LNCaP clone FGC (cell line): ENCODE measurements at regions not wholly inside any gene's neighbourhood (a gene's known extent, or its start where the extent isn't known, plus 50 kb on each side); places are given as distances from the start of the nearest gene placed in this dataset.

Source experiments
- DNase-seq: peaks from one replicate; pipeline ENCODE4 v3.0.0-alpha.2; 2011; ENCODE audit warnings: low read depth
- H3K4me3 ChIP-seq: 2 replicates; pipeline ENCODE4 v1.5.1; 2011; ENCODE audit warnings: mild to moderate bottlenecking, low read depth, low read length, control low read depth
- CTCF ChIP-seq: IDR thresholded peaks from 2 replicates; pipeline ENCODE4 v1.5.1; 2012; ENCODE audit warnings: mild to moderate bottlenecking; ENCODE audit not compliant: control insufficient read depth, insufficient read depth; ENCODE audit errors: extremely low read depth

GRCh38 chr4:151603377-151603776 is 157.4 kb downstream of the GATB start:
- no peak for TF ChIP-seq CTCF
- H3K4me3 ChIP-seq, result no peak overlapping the region
- no peak for DNase-seq

DNA sequence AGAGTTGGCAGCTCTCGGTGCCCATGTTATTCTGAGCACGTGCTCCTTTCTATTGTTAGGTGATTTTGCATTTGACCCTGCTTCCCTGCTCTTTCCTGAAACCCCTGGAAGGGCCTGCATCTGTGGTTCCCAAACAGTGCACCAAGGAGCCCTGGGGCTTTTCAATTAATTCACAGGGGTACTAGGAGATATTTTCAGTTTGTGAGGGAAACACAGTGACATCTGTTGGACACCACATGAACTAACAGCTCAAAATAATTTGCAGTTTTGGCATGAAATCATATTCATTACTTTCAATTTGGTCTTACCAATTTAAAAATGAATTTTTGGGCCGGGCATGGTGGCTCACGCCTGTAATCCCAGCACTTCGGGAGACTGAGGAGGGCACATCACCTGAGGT is 156.6 kb downstream of the GATB start:
- H3K4me3 ChIP-seq, result no peak overlapping the region
- DNase-seq, result no peak
- TF ChIP-seq CTCF, result peak; percentile 66

DNA sequence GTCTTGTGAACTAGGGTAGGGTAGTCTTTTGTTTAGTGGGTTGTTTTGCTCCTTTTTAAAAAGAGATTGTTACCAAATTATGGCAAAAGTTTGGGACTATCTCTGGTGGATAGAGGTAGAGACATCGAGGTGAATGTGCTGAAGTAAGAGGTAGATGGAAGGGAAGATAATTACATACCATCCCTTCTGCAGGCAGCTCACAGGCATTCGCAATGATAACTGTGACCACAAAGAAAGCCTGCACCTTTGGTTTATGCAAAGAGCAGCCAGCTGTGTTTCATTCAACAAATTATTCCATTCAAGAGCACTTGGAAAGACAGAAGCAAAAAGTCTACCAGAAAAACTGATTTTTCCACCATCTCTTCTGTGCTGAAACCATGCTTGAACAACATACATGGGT is 155.6 kb downstream of the GATB start:
- DNase-seq, result no peak
- H3K4me3 ChIP-seq, result no peak overlapping the region
- no peak for TF ChIP-seq CTCF

GRCh38 chr4:151606061-151606460 is 154.7 kb downstream of the GATB start:
- no peak for DNase-seq
- TF ChIP-seq CTCF, result no peak
- H3K4me3 ChIP-seq, result no peak overlapping the region

DNA sequence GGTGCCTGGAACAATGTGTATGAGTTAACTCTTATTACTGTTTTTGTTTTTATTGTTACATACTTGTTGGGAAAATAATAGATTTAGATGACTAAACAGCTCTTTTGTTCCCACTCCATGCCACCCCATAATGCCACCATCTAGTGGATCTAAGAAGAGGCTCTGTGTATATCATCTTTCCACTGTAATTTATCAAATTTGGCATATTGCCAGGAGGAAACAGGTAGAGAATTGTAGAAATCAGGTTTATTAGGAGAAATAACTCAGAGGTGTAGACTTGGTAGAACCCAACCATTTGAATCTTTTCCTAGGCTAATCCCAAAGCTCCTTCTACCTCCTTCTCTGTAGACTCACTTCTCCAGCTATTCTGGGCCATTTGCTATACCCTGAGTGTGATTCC is 150.6 kb downstream of the GATB start:
- no peak for DNase-seq
- TF ChIP-seq CTCF, result no peak
- H3K4me3 ChIP-seq, result no peak overlapping the region

DNA sequence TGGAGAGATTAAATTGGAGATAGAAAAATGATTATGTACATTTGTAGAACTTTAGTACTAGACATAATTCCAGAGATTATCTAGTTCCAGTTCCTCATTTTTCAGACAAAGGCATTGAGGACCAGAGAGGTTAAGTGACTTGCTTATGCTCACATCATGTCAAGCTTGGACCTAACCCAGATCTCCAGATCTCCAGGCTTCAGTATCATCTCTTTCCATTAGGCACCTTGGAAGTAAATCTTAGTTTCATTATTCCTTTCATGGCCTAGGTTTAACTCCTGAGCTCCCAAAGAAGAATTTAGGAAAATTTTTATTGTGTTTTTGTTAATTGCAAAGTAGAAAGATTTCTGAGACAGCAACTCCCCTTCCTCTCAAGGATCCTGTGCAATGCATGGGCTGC is 148.8 kb downstream of the GATB start:
- no peak for TF ChIP-seq CTCF
- no peak overlapping the region for H3K4me3 ChIP-seq
- no peak for DNase-seq

GRCh38 chr4:151613290-151613689 is 147.5 kb downstream of the GATB start:
- H3K4me3 ChIP-seq, result no peak overlapping the region
- TF ChIP-seq CTCF, result no peak
- no peak for DNase-seq
